GM06990 (cell line): ENCODE measurements at regions not wholly inside any gene's neighbourhood (a gene's known extent, or its start where the extent isn't known, plus 50 kb on each side); places are given as distances from the start of the nearest gene placed in this dataset.

Experiments
- DNase-seq: peaks from one replicate; pipeline ENCODE4 v3.0.0-alpha.2; 2011; ENCODE audit not compliant: insufficient read length; ENCODE audit errors: extremely low read depth
- H3K27me3 ChIP-seq: replicated peaks from 2 replicates; pipeline ENCODE4 v1.6.0; 2011; ENCODE audit warnings: low read length; ENCODE audit not compliant: control insufficient read depth, insufficient read depth
- H3K36me3 ChIP-seq: 2 replicates; pipeline ENCODE4 v1.5.1; 2011; ENCODE audit warnings: low read length; ENCODE audit not compliant: control insufficient read depth, insufficient read depth
- H3K4me3 ChIP-seq: replicated peaks from 2 replicates; pipeline ENCODE4 v1.5.1; 2011; ENCODE audit warnings: low read depth, mild to moderate bottlenecking, control low read depth, low read length
- CTCF ChIP-seq: IDR thresholded peaks from 2 replicates; pipeline ENCODE4 v1.5.1; 2011; ENCODE audit warnings: low read length, control low read depth, mild to moderate bottlenecking, inconsistent platforms; ENCODE audit not compliant: insufficient read depth, poor library complexity, severe bottlenecking

GRCh38 chr18:43213816-43214215, 63.5 kb downstream of the SYT4 start:
- Histone ChIP-seq H3K27me3 (no peaks in the 10 kb centered on the region), H3K36me3 (no peaks in the 10 kb centered on the region), H3K4me3 (no peak overlapping the region)
- no peak for DNase-seq
- TF ChIP-seq CTCF, result no peak

- TF ChIP-seq CTCF, result no peak
- Histone ChIP-seq H3K4me3 (no peak overlapping the region), H3K27me3 (no peaks in the 10 kb centered on the region), H3K36me3 (no peaks in the 10 kb centered on the region)
- no peak for DNase-seq
These were observed 66.2 kb downstream of the SYT4 start for GRCh38 chr18:43211059-43211458.

- no peaks in the 10 kb centered on the region for H3K27me3 ChIP-seq
- no peaks in the 10 kb centered on the region for H3K36me3 ChIP-seq
- TF ChIP-seq CTCF, result no peak
- H3K4me3 ChIP-seq, result no peak overlapping the region
- DNase-seq, result no peak
These were observed 79.9 kb upstream of the RIT2 start for GRCh38 chr18:43195421-43195820.

GRCh38 chr18:43193336-43193735, 77.9 kb upstream of the RIT2 start:
- no peaks in the 10 kb centered on the region for H3K27me3 ChIP-seq
- no peak for DNase-seq
- no peak overlapping the region for H3K4me3 ChIP-seq
- H3K36me3 ChIP-seq, result no peaks in the 10 kb centered on the region
- no peak for TF ChIP-seq CTCF

GRCh38 chr18:43192408-43192807, 76.9 kb upstream of the RIT2 start:
- no peaks in the 10 kb centered on the region for H3K36me3 ChIP-seq
- no peak for DNase-seq
- TF ChIP-seq CTCF, result no peak
- no peaks in the 10 kb centered on the region for H3K27me3 ChIP-seq
- H3K4me3 ChIP-seq, result no peak overlapping the region

GRCh38 chr18:43181711-43182110, 66.2 kb upstream of the RIT2 start:
- no peak for TF ChIP-seq CTCF
- no peak for DNase-seq
- H3K4me3 ChIP-seq, result no peak overlapping the region
- no peaks in the 10 kb centered on the region for H3K36me3 ChIP-seq
- H3K27me3 ChIP-seq, result no peaks in the 10 kb centered on the region
